Stimulated activated naive CD8-positive, alpha-beta T cell treated with anti-CD3 and anti-CD28 coated beads, Interleukin-15, Interleukin-2, amounts not matched to agents 100 U/mL and 50 U/mL, for 24 hours (primary cell): ENCODE measurements at regions not wholly inside any gene's neighbourhood (a gene's known extent, or its start where the extent isn't known, plus 50 kb on each side); places are given as distances from the start of the nearest gene placed in this dataset.

Experiments
- ATAC-seq: fragments of 150-1000 bp; cut with Tn5 transposase; one replicate; pipeline ENCODE4 v1.10.0; 2021
- DNase-seq: peaks from one replicate; pipeline ENCODE4 v3.0.0; 2021

DNA sequence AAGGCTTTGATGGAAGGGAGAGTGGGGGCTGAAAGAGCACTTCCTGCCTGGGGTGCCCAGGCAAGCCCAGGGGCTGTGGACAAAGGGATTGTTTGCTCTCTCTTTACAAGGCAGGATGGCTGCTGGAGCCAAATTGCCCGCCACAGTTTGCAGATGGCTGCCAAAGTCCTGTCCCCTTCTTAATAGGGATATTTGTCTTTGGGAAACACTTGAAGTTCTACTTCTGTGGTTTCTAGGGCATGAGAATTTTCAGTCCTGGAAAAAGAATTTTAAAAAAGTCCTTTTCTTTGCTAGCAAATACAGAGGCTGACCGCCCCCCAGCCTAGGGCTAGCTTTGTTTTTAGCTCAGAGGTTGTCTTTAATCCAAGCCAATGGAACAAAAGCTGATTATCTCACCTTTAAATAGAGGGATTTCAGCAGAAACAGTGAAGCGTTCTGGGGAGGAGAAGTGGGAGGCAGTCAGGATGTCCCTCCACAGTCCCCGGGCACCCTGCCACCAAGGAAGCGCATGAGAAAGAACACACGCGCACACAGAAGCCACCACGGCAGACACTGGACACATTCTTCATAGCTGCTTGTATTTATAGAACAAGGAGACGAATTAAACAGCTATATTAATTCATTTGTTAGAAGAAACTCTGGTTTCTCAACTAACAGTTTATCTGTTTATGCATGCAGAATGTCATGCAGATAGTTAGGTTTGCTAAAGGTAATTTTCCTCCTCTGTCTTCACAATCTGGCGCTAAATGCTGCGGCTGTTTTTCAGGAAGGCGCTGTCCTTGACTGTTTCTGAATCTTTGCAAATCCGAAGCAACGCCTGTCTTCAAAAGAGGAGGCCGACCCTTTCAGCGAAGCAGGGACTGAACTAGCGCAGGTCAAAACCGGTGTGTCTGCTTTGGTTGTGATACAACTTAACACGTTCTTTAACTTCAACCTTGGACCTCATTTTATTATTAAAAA, 736.9 kb downstream of the QKI start:
- ATAC-seq, result no peak
- no peak for DNase-seq

GRCh38 chr6:164150232-164150631, 735.7 kb downstream of the QKI start:
- DNase-seq (no peak), ATAC-seq (no peak)

- no peak for DNase-seq
- no peak for ATAC-seq
Measured at GRCh38 chr6:164148788-164149187, 734.3 kb downstream of the QKI start.

- DNase-seq (no peak), ATAC-seq (no peak)
Measured at GRCh38 chr6:164144316-164144715, 729.8 kb downstream of the QKI start.

DNA sequence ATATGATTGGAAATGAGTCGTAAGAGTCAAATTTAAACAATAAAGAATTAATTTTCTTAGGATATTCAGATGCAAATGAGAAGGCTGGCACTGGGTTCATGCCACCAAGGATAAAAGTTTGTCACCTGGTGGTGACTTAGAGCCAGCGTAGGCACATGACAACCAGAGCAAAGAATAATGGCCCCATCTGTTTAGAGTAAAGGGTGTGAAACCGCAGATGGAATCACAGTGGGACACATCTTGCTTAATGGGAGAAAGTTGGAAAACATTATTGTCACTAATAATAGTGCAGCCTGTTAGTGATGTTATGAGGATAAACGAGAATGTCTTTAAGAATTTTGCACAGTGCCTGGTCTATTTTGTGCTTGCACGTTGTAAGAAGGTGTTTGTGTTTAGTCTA, 727.8 kb downstream of the QKI start:
- ATAC-seq, result no peak
- no peak for DNase-seq

- ATAC-seq, result no peak
- no peak for DNase-seq
Measured at GRCh38 chr6:164135511-164136132, 721.1 kb downstream of the QKI start.

DNA sequence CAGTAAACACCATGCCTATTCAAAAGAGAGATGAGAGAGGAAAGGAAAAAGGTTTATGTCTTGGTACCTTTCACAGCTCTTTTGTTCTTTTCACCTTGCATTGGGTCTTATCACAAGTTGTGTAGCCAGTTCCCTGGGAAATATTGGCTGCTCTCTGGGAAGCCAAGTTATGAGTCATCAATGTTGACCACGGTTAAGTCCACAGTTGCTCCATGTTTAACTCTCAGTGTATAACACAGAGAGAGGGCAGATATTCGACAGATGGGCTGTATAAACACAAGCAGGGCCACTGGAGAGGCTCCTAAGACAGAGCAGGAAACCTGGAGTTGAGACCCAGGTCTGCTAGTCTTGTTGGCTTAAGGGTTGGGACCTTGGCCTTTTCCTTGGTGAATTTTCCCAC, 718.6 kb downstream of the QKI start:
- ATAC-seq, result no peak
- no peak for DNase-seq

GRCh38 chr6:164130585-164130984, 716.1 kb downstream of the QKI start:
- DNase-seq (no peak), ATAC-seq (no peak)

DNA sequence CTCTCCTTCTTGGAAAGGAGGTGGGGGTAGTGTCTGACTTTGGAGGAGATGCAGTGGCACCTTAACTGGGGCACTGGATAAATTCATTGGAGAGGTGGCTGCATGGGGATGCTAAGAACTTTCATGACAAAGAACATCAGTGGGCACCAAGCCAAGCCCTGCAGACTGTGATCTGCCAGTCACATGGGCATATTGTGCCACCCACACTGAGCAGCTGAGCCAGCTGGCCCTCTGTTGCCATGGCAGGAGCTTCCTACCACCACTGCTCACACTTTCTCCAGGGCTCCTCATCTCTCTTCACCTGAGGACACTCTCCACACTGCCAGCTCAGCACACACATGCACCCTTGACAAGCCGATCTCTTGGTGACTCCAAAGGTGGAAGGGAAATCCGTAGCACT, 715.6 kb downstream of the QKI start:
- no peak for ATAC-seq

GRCh38 chr6:164129218-164129617, 714.7 kb downstream of the QKI start:
- no peak for DNase-seq
- no peak for ATAC-seq

More for the DNA sequence above, 715.6 kb downstream of the QKI start:
- no peak for DNase-seq

GRCh38 chr6:164128101-164128500, 713.6 kb downstream of the QKI start:
- DNase-seq (no peak), ATAC-seq (no peak)

GRCh38 chr6:164124986-164125385, 710.5 kb downstream of the QKI start:
- no peak for DNase-seq
- no peak for ATAC-seq

DNA sequence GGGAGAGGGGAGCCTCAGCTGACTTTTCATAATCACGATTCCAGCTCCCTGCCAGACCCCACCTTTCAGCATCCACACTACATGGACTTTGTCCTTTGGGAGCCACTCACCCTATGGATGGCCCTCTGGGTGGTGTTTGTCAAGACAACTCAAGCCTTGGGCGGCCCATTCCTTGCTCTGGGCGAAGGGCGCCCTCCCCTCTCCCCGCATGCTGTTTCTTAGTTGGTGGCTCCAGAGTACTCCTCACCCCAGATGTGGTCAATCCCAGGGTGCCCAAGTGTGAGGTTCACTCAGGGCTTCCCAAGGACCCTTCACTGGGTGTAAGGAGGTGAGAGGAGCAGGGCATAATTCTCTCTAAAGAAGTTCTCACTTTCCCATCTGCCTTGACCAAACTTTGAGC, 710.0 kb downstream of the QKI start:
- no peak for ATAC-seq
- no peak for DNase-seq

DNA sequence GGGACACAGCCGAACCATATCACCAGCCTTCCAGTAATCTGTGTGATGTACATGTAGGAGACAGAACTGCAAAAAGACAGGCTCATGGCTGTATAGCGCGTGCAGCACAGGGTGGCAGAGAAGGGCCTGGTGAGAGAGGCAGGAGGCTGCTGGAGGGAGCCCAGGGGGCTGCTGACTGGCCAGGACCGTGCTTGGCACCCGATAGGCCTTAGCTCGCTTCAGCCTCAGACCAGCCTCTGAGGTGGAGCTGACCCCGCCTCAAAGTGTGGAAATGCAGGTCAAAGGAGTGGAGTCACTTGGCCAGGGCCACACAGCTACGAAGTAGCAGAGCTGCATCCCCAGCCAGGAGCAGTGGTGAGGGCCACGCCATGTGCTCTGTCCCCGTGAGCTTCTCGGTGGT, 707.6 kb downstream of the QKI start:
- no peak for DNase-seq
- ATAC-seq, result no peak

DNA sequence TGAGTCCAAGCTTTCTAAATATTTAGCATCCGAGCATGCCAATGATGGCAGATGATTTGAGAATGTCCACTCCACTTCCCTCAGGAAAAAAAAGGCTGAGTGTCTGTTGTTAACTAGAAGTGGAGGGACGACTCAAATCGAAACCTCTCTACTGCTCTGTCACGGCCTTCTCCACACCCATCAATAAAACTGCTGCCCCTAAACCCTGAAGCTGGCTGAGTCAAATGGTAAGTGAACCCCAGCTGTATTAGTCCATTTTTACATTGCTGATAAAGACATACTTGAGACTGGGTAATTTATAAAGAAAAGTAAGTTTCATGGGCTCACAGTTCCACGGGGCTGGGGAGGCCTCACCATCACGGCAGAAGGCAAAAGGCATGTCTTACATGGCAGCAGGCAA, 707.0 kb downstream of the QKI start:
- ATAC-seq (no peak), DNase-seq (no peak)

- DNase-seq (no peak), ATAC-seq (no peak)
Measured at GRCh38 chr6:164114651-164115050, 700.1 kb downstream of the QKI start.

- no peak for DNase-seq
- no peak for ATAC-seq
Measured at GRCh38 chr6:164114051-164114450, 699.5 kb downstream of the QKI start.

DNA sequence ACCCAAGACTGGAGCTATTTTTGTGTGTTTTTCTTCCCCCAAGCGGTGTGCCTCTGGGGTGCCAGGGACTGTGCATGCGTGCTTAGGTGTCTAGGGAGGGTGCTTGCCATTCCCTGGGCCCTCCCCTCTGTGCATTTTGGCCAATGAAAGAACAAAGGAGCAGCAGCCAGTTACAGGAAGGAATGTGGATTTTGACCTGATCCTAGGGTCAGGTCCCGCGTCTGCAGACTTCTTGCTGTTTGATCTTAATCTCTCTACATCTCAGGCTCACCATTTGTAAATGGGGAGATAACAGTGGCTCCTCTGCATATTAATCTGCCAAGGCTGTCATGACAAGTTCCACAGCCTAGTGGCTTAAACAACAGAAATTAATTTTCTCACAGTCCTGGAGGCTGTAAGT, 699.1 kb downstream of the QKI start:
- ATAC-seq, result no peak
- DNase-seq, result no peak

DNA sequence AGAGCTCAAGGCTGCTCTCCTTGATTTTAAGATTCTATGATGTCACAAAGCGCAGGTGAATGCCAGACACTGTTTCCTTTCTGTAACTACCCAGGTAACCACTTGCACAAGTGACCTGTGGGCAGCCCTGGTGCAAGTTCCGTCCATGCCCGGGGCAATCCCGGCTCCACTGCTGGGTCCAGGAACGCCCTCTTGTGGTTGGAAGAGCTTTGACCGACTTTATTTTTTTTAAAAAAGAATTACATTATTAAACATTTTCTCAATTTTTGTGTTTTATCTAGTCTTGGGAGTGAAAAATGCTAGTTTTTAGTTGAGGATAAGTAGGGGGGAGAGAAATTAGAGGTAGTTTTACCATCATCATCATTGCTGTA, 695.2 kb downstream of the QKI start:
- ATAC-seq, result no peak

DNA sequence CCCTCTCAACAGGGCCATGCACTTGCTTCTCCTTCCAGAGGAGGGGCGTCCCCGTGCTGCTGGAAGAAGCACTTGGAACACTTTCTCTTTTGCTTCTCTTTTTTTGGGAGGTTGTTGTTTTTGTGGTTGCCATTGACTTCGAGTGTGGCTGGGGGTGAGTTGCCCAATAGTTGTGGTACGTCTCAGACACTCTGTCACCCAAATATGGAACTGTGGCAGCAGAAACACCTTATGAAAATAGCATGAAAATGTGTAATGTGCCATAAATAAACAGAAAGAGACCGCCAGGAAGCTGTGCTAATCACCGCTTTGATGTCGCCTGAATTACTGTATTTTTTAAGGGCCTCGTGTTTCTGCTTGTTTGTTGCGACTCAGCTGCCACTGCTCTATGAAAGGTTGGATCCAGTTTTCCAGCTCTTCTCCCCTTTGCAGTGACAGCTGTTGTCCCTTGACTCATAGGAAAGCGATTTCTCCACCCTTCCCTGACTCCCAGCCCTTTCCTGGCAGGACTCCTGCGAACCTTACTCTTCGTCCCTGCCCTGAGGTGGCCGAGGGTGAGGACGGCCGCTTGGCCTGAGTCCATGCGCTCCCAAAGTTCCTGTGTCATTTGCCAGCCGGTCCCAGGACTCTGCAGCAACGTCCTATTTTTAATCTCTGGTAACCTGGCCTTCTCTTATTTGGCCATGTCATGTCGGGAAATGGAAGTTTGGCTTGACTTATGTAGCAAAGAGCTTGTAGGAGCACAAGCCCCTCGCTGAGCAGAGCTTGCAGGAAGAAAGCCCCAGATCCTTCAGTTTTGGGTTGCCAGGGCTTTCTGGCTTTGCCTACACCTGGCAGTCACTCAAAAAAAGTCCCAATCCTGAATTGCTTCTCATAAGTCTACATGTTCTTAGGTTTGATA, 694.6 kb downstream of the QKI start:
- ATAC-seq, result no peak

More for the DNA sequence above, 695.2 kb downstream of the QKI start:
- DNase-seq, result no peak

DNA sequence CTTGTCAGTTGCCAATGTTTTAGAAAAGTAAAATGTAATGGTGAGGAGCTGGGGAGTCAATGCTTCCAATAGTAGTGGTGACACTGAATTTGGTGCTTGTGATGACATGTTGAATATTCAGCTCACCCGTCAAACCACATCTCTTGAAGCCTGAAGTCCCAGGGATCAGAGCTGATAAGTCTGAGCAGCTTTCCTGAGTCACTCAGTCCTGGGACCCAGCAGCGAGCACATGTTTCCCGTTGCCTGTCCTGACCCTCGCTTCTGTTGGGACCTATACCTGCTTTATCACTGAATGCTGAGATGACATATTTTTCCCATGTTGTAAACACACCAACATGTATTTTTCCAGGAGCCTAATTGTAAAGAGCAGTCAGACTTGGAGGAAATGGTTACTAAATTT, 693.6 kb downstream of the QKI start:
- DNase-seq, result no peak
- no peak for ATAC-seq

More for the DNA sequence above, 694.6 kb downstream of the QKI start:
- DNase-seq, result no peak

GRCh38 chr6:164107297-164107995, 692.9 kb downstream of the QKI start:
- DNase-seq (no peak), ATAC-seq (no peak)
